ENCODE measurements at regions not wholly inside any gene's neighbourhood (a gene's known extent, or its start where the extent isn't known, plus 50 kb on each side); places are given as distances from the start of the nearest gene placed in this dataset.

DNA sequence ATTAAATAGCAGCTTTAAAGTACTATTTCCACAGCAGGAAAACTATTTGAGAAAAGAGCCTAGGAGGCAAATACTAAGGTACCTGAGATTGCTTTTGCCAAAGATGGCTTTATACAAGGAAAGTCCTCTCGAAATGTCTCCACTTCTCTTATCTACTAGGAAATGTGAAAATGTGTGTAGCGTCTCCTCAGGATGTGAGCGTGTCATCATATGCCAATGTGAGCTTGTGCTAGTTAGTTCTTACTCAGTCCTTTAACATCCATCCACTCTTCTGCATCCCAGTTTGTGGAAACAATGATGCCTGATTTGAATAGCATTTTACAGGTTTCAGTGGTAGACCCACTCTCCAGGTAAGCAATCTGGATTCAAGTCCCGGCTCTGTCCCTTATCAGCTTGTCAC lies 421.0 kb downstream of the DYNC2H1 start:
- no peak for DNase-seq

DNA sequence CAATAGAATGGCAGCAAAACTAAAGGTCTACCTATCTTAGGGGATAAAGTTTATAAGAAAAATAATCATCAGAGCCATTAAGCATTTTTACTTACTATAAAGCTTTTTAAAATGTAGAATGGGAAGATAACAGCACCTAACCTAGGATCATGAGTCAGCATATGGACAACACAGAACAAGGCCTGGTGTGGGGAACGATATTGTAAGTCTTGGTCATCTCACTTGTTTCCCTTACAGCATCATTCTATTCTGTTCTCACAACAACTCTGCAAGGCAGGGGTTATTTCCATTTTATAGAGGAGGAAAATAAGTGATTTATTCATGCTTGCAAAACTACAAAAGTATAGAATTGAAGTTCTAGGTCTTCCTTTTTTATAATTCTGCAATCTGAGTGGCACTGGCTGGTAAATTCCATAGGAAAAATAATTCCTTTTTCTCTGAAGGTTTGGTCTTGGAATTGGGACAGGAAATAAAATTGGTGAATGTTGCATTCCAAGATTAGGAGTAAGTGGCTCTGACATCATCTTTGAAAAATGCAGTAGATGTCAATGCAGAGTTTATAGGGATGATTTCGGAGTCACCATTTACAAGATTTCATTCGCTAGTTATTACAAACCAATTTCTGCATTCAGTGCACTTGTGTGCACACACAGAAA lies 423.0 kb downstream of the DYNC2H1 start:
- DNase-seq = no peak

DNA sequence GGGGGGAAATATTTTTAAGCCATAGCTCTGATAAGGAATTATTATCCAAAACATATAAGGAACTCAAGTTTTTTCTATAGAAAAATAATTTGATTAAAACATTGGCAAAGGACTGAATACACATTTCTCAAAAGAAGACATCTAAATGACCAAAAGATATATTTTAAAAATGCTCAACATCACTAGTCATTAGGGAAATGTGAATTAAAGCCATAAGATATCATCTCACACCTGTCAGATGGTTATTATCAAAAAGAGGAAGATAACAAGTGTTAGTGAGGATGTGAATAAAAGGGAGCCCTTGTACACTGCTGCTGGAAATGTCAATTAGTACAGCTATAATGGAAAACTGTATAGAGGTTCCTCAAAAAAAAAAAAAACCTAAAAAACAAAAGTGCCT lies 425.0 kb downstream of the DYNC2H1 start:
- DNase-seq = no peak

DNA sequence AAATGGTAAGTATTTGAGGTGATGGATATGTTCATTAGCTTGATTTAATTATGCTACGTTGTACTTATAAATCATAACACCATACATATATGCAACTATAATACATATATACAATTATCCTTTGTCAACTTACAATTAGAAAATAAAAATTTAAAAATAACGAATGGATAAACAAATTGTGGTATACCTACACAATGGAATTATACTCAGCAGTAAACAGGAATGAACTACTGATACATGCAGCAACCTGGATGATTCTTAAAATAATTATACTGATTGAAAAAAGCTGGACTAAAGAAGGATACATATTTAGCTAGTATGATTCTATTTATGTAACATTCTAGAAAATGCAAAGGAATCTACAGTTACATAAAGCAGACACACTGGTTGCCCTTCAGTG lies 425.7 kb downstream of the DYNC2H1 start:
- DNase-seq = no peak

DNA sequence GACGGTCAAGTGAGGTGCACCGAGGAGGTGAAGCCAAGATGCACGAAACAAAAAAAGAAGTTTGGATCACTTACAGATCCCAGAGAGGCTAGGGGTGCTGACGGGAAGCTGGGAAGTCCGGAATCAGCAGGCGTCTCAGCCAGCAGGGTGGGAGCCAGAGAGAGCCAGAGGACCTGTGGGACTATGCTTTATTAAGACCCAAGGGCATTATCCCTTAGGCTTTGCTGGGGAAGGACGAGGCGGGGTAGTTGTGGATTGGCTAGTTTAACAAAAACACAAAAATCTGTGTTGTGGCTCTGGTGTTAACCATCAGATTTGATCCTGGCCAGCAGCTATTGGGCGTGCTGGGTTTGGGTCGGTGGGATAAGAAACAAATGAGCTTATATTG lies 427.1 kb downstream of the DYNC2H1 start:
- no peak for DNase-seq

DNA sequence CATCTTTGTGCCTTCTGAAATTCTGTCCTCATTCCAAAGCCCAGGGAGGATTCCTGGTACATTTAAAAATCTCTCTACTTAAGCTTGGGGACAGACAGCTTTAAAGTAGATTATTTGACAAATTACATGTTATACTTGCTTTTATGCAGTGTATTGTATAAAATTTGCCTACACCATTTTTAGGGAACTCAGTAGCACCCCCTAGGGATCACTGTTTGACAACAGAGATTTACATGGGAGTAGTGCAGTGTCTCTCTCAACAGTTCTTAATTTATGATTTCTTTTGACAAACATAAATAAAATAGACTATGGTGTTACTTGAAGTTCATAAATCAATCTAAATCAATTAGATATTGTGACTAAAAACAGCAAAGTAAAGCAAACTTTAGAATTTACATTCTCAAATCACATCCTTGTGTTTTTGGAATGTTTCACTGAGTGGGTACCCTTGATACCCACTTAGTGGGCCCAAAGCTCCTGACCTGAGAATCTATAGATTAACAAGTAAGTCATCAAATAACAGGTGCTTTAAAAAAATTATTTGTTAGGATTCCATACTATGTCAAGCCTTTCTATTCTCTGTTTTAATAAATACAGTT lies 428.8 kb downstream of the DYNC2H1 start:
- DNase-seq = no peak

DNA sequence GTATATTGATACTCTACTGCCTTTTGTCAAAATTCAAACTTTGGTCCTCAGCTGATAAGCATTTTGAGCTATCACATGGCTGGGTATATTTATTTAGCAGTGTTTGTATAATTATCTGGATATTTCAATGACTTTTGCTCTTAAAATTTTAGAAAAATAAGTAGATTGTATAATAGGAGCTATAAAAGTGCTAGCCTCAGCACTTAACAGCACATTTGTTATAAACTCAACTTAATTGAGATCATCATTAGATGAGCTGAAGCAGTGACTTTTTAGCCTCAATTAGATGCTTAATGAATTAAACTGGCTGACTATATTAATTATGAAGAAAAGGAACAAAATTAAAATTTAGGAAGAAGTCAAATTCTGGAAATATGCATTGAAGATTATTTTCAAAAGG lies 429.9 kb downstream of the DYNC2H1 start:
- DNase-seq = no peak

DNA sequence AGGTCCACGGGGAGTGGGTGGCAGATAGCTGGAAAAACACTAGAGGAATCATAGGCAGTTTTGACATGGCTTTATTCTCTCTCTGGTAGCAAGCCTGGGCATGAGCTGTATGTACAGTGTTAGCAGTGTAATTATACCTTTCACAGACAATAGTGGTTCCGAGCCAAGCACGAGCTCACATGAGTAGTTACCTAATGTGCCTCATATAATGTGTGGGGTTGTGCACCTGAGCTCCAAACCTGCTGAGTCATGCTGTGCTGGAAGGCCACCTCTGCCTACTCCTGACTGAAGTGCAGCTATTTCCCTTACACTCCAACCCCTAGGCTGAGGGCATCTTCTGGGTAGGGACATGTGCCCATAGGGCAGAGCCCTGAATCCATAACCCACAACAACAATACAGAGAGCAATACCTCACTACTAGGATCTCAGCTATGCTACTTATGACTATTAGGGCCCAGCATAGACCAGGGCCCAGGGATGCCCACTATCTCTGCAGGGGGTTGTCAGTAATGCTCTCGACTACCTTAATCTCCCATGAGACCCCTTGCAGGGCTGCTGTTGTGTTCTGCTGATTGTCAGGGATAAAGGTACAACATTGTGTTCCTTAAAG lies 432.1 kb downstream of the DYNC2H1 start:
- DNase-seq = no peak

DNA sequence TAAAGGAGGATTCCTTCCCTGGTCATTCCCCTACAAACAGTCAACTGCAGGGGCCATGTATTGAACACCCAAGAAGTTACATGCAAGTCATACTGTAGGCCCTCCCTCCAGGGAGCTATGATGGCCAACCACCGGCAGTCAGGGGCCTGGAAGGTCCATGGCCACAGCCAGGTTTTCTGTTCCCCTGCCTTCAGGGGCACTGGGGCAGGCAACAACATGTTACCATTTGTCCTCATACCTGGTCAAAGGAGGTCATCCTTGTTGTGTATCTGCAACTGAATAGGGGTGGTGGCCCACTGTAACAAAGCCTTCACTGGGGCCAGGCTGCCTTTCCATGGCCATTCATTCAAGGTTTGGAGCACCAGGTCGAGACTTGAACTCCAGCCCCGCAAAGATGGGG lies 433.6 kb downstream of the DYNC2H1 start:
- no peak for DNase-seq

DNA sequence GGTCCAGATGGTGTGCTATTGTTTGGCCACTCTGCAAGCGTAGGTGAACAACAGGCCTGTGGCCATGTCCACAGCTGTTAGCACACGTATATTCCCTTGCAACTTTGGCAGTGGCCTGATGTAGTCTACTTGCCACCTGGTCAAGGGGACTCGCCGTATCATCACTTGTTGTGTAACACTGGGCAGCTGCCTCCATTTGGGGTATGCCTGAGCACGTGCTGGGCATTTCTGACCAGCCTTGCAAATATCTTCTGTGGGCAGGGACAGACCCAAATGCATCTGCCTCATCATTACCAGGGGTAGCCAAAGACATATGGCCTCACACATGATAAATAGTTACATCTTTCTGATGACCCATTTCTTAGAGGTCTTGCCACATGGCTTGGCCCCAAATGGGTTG lies 434.2 kb downstream of the DYNC2H1 start:
- DNase-seq = no peak

DNA sequence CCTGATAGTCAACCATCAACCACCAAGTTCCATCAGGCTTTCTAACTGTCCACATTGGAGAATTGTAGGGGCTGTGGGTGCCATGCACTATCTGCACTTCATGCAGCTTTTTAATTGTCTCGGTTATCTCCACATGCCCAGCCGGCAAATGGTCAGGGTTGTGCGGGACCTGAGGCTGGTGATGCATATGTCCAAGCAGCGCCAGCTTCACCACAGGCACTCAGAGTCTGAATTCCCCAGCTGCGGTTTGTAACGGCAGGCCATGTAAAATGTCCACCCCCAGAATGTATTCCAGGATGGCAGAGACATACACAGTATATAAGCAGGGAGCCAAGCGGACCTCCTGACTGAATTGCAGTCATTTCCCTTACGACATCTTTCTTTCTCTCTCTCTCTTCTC lies 435.6 kb downstream of the DYNC2H1 start:
- DNase-seq = no peak

DNA sequence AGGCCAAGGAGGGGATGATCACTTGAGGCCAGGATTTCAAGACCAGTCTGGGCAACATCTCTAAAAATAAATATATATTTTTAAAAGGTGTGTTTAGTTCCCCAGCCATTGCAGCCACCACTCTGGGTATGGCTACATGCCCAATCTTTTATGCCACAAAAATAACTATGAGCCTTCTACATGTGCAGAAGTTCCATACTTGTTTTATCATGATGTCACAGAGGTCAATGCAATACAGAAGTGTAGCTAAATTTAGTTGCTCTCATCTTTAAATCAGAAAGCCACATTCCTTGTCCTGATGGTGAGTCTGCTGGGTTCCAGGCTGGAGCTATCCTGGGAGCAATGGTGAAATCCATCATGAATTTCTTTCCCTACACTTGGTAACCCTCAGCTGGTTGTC lies 436.3 kb downstream of the DYNC2H1 start:
- DNase-seq = no peak

DNA sequence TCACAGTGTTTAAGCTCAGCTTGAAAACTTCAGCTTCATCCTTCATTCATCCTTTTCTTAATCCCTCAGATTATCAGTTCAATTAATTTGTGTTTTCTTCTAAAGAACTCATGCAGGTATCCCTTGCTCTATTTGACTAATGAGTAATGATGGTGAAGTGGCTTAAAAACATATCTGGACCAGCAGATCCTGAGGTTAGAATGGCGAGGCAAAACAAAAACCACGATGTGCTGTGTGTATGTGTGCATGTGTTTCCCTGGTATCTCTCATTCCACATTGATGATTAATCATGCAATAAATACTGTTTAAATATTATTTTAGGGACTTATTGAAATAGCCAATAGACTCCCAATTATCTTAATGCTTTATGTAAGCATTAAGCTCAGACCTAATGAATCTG lies 437.0 kb downstream of the DYNC2H1 start:
- no peak for DNase-seq

DNA sequence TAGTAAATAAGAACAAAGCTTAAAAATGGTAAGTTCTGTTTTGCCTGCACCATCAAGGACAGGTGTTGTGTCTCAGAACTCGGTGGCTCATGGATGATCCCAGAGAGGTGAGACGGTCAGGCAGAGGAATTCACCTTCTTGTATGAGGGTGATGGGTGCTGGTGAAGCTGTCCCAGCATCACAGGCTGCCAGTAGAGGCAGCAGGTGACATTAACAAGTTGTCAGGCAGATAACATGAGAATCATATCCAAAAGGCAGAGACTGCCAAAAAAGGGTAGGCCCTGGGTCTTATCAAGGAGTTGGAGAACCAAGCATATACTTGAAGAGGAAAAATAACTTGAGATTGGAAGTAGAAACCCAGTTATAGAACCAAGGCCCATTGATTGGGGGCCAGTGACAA lies 437.8 kb downstream of the DYNC2H1 start:
- no peak for DNase-seq

DNA sequence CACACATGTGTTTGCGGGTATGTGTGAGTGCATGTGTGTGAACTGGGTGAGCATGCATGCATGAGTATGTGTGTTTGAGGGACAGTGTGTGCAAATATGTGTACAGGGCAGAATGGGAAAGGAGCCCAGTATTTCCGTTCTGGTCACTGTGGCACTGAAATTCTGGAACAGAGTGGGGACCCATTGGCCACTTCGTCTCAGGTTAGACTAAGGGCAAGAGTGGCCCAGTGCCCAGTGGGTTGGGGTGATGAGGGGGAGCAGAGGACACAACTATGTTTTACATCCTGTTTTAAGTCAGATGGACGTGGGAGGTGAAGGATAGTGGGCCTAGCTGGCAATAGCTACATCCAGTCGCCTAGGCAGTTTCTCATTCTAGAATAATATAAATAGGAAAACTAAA lies 438.5 kb downstream of the DYNC2H1 start:
- no peak for DNase-seq

DNA sequence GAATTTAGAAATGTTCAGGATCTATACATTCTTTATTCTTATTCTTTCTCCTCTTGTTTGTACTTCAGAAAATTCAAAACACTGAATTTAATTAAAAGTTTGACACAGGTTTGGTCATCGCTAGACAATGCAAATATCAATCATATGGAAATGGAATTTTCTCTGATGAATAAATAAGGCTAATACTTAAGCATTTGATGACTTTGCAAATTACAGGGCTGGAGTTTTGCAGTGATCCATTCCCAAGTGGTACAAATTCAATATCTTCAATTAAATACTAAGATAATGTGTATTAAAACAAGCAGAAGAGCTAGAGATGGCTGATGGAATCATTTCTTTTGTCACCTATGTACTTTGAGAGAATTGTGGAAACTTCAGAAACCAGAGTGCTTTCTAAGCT lies 439.6 kb downstream of the DYNC2H1 start:
- DNase-seq = no peak

DNA sequence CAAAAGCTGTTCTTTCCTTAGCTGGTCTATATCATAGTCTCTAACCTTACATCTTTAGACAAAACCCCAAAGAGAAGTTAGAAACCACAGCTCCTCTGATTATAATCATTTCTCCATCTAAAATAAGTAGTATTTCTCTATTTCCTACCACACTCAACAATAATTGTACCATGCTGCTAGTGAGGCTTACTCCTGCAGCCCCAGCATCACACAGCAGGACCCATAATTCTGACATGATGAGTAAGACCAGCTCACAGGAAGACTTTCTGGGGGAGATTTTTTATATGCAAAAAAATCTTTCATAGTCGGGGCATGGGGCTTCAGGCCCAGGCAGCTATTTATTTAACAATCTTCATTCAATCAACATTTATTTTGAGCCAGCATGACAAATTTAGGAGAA lies 441.6 kb downstream of the DYNC2H1 start:
- no peak for DNase-seq

DNA sequence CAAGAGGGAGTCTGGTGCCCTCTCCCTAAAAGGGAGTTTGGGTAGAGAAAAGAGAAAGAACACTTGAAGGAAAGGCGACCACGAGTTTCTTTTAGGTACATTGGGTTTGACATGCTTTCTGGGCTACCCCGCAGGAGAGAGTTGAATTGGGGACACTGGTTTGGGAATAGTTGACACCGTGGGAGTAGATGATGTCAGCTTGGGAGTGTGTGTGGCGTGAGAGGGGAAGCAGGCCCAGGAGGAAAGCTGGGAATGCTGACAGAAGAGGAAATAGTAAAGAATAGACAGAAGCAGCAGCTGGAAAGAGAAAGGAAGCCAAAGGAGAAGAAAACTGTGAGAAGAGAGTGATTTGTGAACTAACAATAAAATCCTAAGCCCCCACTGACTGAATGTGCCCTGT lies 442.9 kb downstream of the DYNC2H1 start:
- no peak for DNase-seq

DNA sequence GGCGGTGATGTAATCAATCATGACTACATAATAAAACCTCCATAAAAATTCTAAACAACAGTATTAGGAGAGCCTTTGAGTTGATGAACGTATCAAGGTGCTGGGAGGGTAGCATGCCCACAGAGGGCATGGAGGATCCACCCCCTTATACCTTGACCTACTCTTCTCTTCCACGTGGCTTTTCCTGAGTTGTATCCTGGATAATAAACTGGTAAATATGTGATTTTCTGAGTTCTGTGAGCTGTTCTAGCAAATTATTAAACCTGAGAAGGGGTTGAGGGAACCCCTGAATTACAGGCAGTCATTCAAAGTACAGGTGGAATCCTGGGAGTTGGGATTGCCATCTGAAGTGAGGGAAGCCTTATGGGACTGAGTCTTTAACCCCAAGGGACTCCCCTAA lies 446.9 kb downstream of the DYNC2H1 start:
- DNase-seq = no peak

DNA sequence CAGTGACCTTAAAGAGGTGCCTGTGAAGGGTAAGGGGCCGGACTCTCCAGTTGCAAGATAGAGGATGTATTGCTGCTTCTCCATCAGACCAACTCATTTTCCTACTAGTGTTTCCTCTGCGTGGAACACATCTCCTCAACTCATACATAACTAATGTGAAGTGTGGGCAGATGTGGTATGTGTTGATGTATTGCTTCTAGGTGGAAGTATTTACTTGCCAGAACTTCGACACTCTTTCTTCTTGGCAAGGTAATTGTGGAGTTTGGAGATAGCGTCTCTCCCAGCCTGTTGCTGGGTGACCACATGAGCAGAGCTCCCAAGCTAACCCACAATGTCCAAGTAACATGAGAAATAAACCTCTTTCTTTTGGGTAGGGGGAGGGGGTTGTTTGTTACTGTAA lies 456.9 kb downstream of the DYNC2H1 start:
- no peak for DNase-seq

DNA sequence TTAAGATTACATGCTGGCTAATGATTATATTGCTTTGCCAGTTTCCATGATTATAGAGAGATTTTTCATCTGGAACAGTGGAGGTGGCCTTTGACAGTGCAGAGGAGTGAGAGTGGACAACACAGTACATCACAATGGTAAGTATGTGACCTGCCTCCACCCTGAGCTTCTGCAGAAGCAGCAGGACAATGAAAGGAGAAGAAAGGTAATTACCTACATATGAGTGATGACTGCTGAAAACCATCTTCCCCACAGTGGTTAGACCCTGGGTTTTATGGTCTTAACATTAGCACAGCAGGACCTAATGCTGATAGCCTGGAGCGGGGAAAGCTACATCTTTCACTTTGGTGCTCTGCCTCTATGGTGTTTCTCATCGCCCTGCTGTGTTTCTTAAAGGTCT lies 454.7 kb upstream of the DDI1 start:
- DNase-seq = no peak

DNA sequence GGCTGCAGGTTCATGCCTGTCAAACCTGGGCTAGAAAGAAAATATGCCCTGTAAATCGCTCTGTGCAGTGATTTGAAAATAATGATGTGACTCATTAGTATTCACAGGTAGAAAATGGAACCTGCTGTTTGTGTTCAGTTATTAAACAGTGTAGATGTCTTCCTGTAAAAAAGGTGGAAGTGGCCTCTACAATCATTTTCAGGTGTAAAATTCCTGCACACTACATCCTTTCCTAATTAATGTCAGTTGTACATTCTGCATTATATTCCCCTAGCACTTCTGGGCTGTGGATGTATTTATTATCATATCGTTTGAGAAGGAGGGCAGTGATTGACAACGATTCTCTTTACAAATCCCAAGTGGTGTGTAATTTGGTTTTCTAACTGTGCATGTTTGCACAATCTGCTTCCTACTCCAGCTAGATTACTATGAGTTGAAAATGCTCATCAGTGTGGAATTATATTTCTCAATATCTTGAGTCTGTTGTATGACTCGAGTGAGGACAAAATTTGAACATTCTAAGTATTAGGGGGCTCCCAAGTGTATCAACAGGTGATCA lies 454.0 kb upstream of the DDI1 start:
- no peak for DNase-seq

DNA sequence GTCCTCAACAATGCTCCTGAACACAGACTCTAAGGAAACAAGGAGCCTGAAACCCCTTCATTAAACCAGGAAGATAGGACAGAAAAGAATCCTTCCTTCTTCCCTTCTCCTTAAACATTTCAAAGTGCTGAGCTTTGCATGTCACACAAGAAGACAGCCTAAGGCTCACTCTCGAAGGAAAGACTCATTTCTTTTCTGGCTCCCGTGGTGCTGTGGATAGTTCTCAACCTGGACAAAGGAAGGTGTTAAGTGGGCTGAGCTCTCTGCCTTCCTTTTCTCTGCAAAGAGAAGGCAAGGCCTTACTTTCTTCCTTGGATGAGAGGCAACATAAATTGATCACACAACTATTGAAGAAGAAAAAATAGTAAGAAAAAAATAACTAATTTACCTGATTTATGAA lies 452.4 kb upstream of the DDI1 start:
- DNase-seq = no peak

DNA sequence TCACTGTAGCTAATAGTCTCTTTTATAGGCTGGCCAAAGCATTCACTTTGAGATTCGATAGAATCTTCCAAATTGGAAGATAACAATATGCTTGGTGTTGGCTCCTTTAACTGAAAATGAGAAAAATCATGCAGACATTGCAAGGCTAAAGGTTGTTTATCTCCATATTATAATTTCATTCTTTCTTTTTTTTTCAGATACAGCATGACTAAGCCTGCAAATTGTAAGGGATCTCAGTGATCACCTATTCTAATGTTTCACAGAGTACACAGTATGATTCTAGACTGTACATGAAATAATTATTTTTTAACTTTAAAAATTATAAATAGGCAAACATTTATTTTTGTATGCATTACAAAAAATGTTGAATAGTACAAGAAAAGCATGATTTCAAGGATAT lies 451.7 kb upstream of the DDI1 start:
- DNase-seq = no peak

DNA sequence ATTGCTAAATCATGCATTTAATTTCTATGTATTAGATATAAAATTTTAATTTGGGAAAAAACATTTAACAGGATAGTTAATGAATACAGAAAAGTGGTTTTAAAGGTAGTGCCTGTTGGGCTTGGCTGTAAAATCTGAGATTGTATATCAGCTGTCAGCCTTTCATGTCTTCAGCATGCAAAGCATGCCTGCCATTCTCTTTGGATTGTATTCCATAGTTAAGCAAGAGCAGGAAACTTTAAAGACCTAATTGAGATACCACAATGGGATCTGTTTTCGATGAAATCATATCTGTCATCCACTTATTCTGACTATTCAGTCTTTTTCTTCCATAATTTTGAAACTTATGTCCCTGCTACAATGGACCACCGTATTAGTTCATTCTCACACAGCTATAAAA lies 451.0 kb upstream of the DDI1 start:
- DNase-seq = no peak
